PC-3 (cell line): ENCODE measurements at regions not wholly inside any gene's neighbourhood (a gene's known extent, or its start where the extent isn't known, plus 50 kb on each side); places are given as distances from the start of the nearest gene placed in this dataset.

Source experiments
- ATAC-seq: fragments of 200-7000 bp; cut with Tn5 transposase; 2 replicates; pipeline ENCODE4 v1.9.1; 2020; ENCODE audit warnings: mild to moderate bottlenecking, moderate library complexity
- BruUV-seq: library from RNA; stranded (reverse); fragments of 400-500 nt; replicated peaks from 2 replicates; lab custom pipeline; 2021; lab: Mats Ljungman, UMichigan
- CTCF ChIA-PET: fragments of 300-600 bp; sonication (Branson Sonifier 250); formaldehyde crosslinking; loops from one replicate; lab custom pipeline; 2022; ENCODE audit warnings: antibody characterized with exemption; lab: Charles Lee
- POLR2A ChIA-PET: fragments of 300-600 bp; sonication (Branson Sonifier 250); formaldehyde crosslinking; loops from one replicate; lab custom pipeline; 2022; ENCODE audit warnings: antibody characterized with exemption; ENCODE audit not compliant: unreplicated experiment; lab: Charles Lee
- DNase-seq: peaks from one replicate; pipeline ENCODE4 v3.0.0-alpha.2; 2015
- H2AFZ ChIP-seq: fragments of 300-600 bp; sonication (generic); 2 replicates; pipeline ENCODE4 v1.6.0; 2016; ENCODE audit warnings: antibody characterized with exemption, low read length
- H3F3A ChIP-seq: fragments of 300-600 bp; sonication (generic); one replicate; pipeline ENCODE4 v1.6.0; 2017; ENCODE audit warnings: antibody characterized with exemption, low read length, control low read depth, mild to moderate bottlenecking; ENCODE audit not compliant: unreplicated experiment
- H3K27ac ChIP-seq: fragments of 300-600 bp; sonication (generic); 2 replicates; pipeline ENCODE4 v1.5.1; 2016; ENCODE audit warnings: mild to moderate bottlenecking, low read length
- H3K27me3 ChIP-seq: fragments of 300-600 bp; sonication (generic); 2 replicates; pipeline ENCODE4 v1.6.1; 2016; ENCODE audit warnings: low read length, mixed read lengths
- H3K36me3 ChIP-seq: fragments of 300-600 bp; sonication (generic); 2 replicates; pipeline ENCODE4 v1.6.1; 2016; ENCODE audit warnings: low read depth, mixed run types, low read length, mixed read lengths
- H3K4me1 ChIP-seq: fragments of 300-600 bp; sonication (generic); 2 replicates; pipeline ENCODE4 v1.5.1; 2016; ENCODE audit warnings: low read length; ENCODE audit not compliant: insufficient read depth
- H3K4me2 ChIP-seq: fragments of 300-600 bp; sonication (generic); 2 replicates; pipeline ENCODE4 v1.6.0; 2016; ENCODE audit warnings: low read length
- H3K4me3 ChIP-seq: fragments of 300-600 bp; sonication (generic); 2 replicates; pipeline ENCODE4 v1.5.1; 2016; ENCODE audit warnings: mild to moderate bottlenecking, low read length, mixed read lengths
- H3K79me2 ChIP-seq: fragments of 300-600 bp; sonication (generic); 2 replicates; pipeline ENCODE4 v1.6.1; 2017; ENCODE audit warnings: low read length, mixed read lengths
- H3K9ac ChIP-seq: fragments of 300-600 bp; sonication (generic); 2 replicates; pipeline ENCODE4 v1.6.0; 2016; ENCODE audit warnings: mild to moderate bottlenecking, low read length
- H3K9me2 ChIP-seq: fragments of 300-600 bp; sonication (generic); replicated peaks from 2 replicates; pipeline ENCODE4 v1.6.1; 2016; ENCODE audit warnings: mixed run types, low read length, mixed read lengths
- H3K9me3 ChIP-seq: fragments of 300-600 bp; sonication (generic); 2 replicates; pipeline ENCODE4 v1.6.1; 2016; ENCODE audit warnings: low read length, mixed read lengths
- H4K20me1 ChIP-seq: fragments of 300-600 bp; sonication (generic); 2 replicates; pipeline ENCODE4 v1.6.1; 2016; ENCODE audit warnings: low read length, mixed read lengths
- CTCF ChIP-seq: fragments of 300-600 bp; sonication (generic); conservative IDR thresholded peaks from 2 replicates; pipeline ENCODE4 v1.5.1; 2017; ENCODE audit warnings: antibody characterized with exemption, low read depth, mild to moderate bottlenecking, low read length
- EZH2 ChIP-seq: fragments of 300-600 bp; sonication (generic); IDR thresholded peaks from one replicate; pipeline ENCODE4 v1.6.1; 2017; ENCODE audit warnings: antibody characterized with exemption, mild to moderate bottlenecking, low read length; ENCODE audit not compliant: unreplicated experiment
- EZH2phosphoT487 ChIP-seq: fragments of 300-600 bp; sonication (generic); IDR thresholded peaks from 2 replicates; pipeline ENCODE4 v1.6.1; 2018; ENCODE audit warnings: mild to moderate bottlenecking, antibody characterized with exemption, low read length, borderline replicate concordance
- intact Hi-C: fragments of 100-400 bp; cut with micrococcal nuclease; formaldehyde crosslinking; loops from 2 replicates; pipeline ENCODE4 v1.9.0; 2023

- no peaks in the 10 kb centered on the region for H3F3A ChIP-seq
- H3K4me2 ChIP-seq, result no peak overlapping the region
- H3K27me3 ChIP-seq, result no peaks in the 10 kb centered on the region
- no peaks in the 10 kb centered on the region for H3K36me3 ChIP-seq
- intact Hi-C loops, result no loop called here
- no peak for TF ChIP-seq EZH2
- no peak for TF ChIP-seq CTCF
- no peak for TF ChIP-seq EZH2phosphoT487
- ATAC-seq, result no peak
- H3K79me2 ChIP-seq, result no peaks in the 10 kb centered on the region
- no peaks in the 10 kb centered on the region; the same call in 1 of the 2 replicates for H3K9me3 ChIP-seq
- H3K4me1 ChIP-seq, result no peaks in the 10 kb centered on the region
- DNase-seq, result no peak
- no peak overlapping the region for H2AFZ ChIP-seq
- H4K20me1 ChIP-seq, result no peaks in the 10 kb centered on the region
- no TSS peak for BruUV-seq
- H3K27ac ChIP-seq, result no peak overlapping the region
- no peak overlapping the region for H3K4me3 ChIP-seq
- CTCF ChIA-PET, result no interaction called here
- POLR2A ChIA-PET, result no interaction called here
- no peaks in the 10 kb centered on the region for H3K9me2 ChIP-seq
- no peak overlapping the region for H3K9ac ChIP-seq
Observed at GRCh38 chr7:9575716-9576115, 1142.3 kb downstream of the NXPH1 start.

DNA sequence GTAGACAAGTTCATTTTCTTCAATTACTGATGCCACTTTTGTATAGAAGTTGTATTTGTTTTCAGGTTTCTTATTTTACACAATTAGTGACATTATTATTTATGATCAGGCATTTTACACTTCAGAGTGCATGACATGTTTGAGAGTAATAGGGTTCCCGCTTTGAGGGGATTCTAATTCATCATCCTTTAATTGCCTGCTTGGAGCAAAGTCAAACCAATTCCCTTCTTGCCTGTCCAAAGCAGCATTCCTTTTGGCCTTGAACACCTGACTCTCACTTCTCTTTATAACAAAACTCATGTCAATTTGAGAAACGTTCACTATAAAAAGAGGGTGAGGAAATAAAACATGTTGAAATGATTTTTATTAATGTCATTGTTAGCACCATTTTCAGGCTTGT, 1149.4 kb downstream of the NXPH1 start:
- POLR2A ChIA-PET, result no interaction called here
- Histone ChIP-seq H3F3A (no peaks in the 10 kb centered on the region), H3K4me2 (no peak overlapping the region), H3K9ac (no peak overlapping the region), H3K9me2 (no peaks in the 10 kb centered on the region), H3K4me3 (no peak overlapping the region), H2AFZ (no peak overlapping the region), H3K36me3 (no peaks in the 10 kb centered on the region), H3K4me1 (no peaks in the 10 kb centered on the region), H3K27me3 (no peaks in the 10 kb centered on the region), H3K79me2 (no peaks in the 10 kb centered on the region), H3K9me3 (0 out of 2 replicates have a peak, but pooled peaks cover 3% of the 10 kb centered on the region), H4K20me1 (no peaks in the 10 kb centered on the region), H3K27ac (no peak overlapping the region)
- no TSS peak for BruUV-seq
- TF ChIP-seq EZH2 (no peak), CTCF (no peak), EZH2phosphoT487 (no peak)
- DNase-seq (no peak), ATAC-seq (no peak)
- intact Hi-C loops, result no loop called here
- CTCF ChIA-PET, result no interaction called here

GRCh38 chr7:9598411-9598810, 1165.0 kb downstream of the NXPH1 start:
- Histone ChIP-seq H4K20me1 (no peaks in the 10 kb centered on the region), H3K9ac (no peak overlapping the region), H3K9me3 (no peaks in the 10 kb centered on the region), H3K27ac (no peak overlapping the region), H3K4me3 (no peak overlapping the region), H3K4me2 (no peak overlapping the region), H3F3A (no peaks in the 10 kb centered on the region), H3K79me2 (no peaks in the 10 kb centered on the region), H3K27me3 (no peaks in the 10 kb centered on the region), H3K9me2 (no peaks in the 10 kb centered on the region), H3K36me3 (no peaks in the 10 kb centered on the region), H3K4me1 (no peaks in the 10 kb centered on the region), H2AFZ (no peak overlapping the region)
- intact Hi-C loops, result no loop called here
- BruUV-seq, result no TSS peak
- ChIA-PET CTCF (no interaction called here), POLR2A (no interaction called here)
- ATAC-seq (no peak), DNase-seq (no peak)
- no peak for TF ChIP-seq EZH2phosphoT487
- TF ChIP-seq CTCF, result no peak
- TF ChIP-seq EZH2, result no peak
